Medulla oblongata (tissue), 1 donor: ENCODE measurements at regions not wholly inside any gene's neighbourhood (a gene's known extent, or its start where the extent isn't known, plus 50 kb on each side); places are given as distances from the start of the nearest gene placed in this dataset.
A peak's percentile ranks its signal among the peaks of the same experiment; 100 is the strongest.

Experiments
- DNase-seq: peaks from one replicate; pipeline ENCODE4 v3.0.0-alpha.2; 2015; ENCODE audit errors: extremely low spot score

GRCh38 chr3:104816716-104817115 lies 550.0 kb upstream of the ALCAM start:
- no peak for DNase-seq

GRCh38 chr3:104819333-104819732 lies 547.4 kb upstream of the ALCAM start:
- no peak for DNase-seq

- DNase-seq: no peak
These were observed 545.8 kb upstream of the ALCAM start for GRCh38 chr3:104820959-104821358.

GRCh38 chr3:104825116-104825515 lies 541.6 kb upstream of the ALCAM start:
- no peak for DNase-seq

- no peak for DNase-seq
These were observed 535.6 kb upstream of the ALCAM start for GRCh38 chr3:104831071-104831470.

GRCh38 chr3:104832530-104832929 lies 534.2 kb upstream of the ALCAM start:
- no peak for DNase-seq

- no peak for DNase-seq
These were observed 531.3 kb upstream of the ALCAM start for GRCh38 chr3:104835376-104835775.

- DNase-seq: no peak
These were observed 520.4 kb upstream of the ALCAM start for GRCh38 chr3:104846270-104846669.

- no peak for DNase-seq
These were observed 517.6 kb upstream of the ALCAM start for GRCh38 chr3:104849070-104849469.

- no peak for DNase-seq
These were observed 512.2 kb upstream of the ALCAM start for GRCh38 chr3:104854468-104854867.

GRCh38 chr3:104855702-104856101 lies 511.0 kb upstream of the ALCAM start:
- no peak for DNase-seq

GRCh38 chr3:104856741-104857140 lies 510.0 kb upstream of the ALCAM start:
- no peak for DNase-seq

GRCh38 chr3:104868291-104868690 lies 498.4 kb upstream of the ALCAM start:
- DNase-seq: no peak

GRCh38 chr3:104870276-104870675 lies 496.4 kb upstream of the ALCAM start:
- no peak for DNase-seq

GRCh38 chr3:104873331-104873730 lies 493.4 kb upstream of the ALCAM start:
- no peak for DNase-seq

- no peak for DNase-seq
These were observed 488.3 kb upstream of the ALCAM start for GRCh38 chr3:104878395-104878794.

GRCh38 chr3:104879919-104880318 lies 486.8 kb upstream of the ALCAM start:
- DNase-seq: no peak

GRCh38 chr3:104885214-104885814 lies 481.4 kb upstream of the ALCAM start:
- DNase-seq: no peak

- DNase-seq: peak; percentile 12
These were observed 480.3 kb upstream of the ALCAM start for GRCh38 chr3:104886220-104886995.

GRCh38 chr3:104887069-104887468 lies 479.6 kb upstream of the ALCAM start:
- DNase-seq: no peak

- no peak for DNase-seq
These were observed 479.1 kb upstream of the ALCAM start for GRCh38 chr3:104887619-104888018.

GRCh38 chr3:104892044-104892443 lies 474.7 kb upstream of the ALCAM start:
- DNase-seq: no peak

GRCh38 chr3:104896624-104897023 lies 470.1 kb upstream of the ALCAM start:
- DNase-seq: no peak

GRCh38 chr3:104901396-104901795 lies 465.3 kb upstream of the ALCAM start:
- no peak for DNase-seq
